NOMO-1 treated with DMSO at 0.1 percent for 48 hours (cell line): ENCODE measurements at regions not wholly inside any gene's neighbourhood (a gene's known extent, or its start where the extent isn't known, plus 50 kb on each side); places are given as distances from the start of the nearest gene placed in this dataset.

Source experiments
- DNase-seq: peaks from one replicate; lab custom pipeline; 2025; ENCODE audit not compliant: unreplicated experiment; lab: John Stamatoyannopoulos, UW

- DNase-seq = no peak
Measured at GRCh38 chr5:82620957-82621600, 342.9 kb upstream of the RPS23 start.

DNA sequence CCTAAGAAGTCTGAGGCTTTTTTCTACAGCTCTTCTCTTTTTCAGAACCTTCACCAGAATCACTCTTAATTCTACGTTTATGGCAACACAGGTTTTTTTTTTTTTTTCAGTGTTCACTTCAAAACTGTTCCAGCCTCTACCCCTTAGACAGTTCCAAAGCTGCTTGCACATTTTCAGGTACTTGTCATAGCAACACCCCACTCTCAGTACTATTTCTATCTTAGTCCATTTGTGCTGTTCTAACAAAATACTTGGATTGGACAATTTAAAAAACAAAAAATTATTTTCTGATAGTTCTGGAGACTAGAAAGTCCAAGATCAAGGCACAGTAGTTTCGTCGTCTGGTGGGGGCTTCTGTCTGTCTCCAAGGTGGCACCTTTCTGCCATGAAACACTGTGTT lies 340.9 kb upstream of the RPS23 start:
- no peak for DNase-seq

GRCh38 chr5:82614706-82615105 lies 336.6 kb upstream of the RPS23 start:
- DNase-seq = no peak

GRCh38 chr5:82613891-82614290 lies 335.7 kb upstream of the RPS23 start:
- no peak for DNase-seq

DNA sequence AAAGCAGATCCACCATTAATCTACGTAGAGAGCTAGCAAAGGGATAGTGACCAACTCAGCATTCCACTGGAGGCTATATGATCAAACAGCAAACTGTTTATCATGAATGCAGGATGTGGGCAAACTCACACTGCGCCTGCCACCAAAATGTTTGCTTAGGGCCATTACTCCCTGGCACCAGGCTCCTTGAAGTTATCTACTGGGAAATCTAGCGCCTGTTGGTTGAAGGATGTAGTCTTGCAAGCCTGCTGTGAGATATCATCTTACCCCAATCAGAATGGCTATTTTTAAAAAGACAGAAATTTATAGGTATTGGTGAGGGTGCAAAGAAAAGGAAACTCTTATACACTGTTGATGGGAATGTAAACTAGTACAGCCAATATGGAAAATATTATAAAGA lies 332.5 kb upstream of the RPS23 start:
- DNase-seq = no peak

- DNase-seq = no peak
Measured at GRCh38 chr5:82605441-82605973, 327.4 kb upstream of the RPS23 start.

DNA sequence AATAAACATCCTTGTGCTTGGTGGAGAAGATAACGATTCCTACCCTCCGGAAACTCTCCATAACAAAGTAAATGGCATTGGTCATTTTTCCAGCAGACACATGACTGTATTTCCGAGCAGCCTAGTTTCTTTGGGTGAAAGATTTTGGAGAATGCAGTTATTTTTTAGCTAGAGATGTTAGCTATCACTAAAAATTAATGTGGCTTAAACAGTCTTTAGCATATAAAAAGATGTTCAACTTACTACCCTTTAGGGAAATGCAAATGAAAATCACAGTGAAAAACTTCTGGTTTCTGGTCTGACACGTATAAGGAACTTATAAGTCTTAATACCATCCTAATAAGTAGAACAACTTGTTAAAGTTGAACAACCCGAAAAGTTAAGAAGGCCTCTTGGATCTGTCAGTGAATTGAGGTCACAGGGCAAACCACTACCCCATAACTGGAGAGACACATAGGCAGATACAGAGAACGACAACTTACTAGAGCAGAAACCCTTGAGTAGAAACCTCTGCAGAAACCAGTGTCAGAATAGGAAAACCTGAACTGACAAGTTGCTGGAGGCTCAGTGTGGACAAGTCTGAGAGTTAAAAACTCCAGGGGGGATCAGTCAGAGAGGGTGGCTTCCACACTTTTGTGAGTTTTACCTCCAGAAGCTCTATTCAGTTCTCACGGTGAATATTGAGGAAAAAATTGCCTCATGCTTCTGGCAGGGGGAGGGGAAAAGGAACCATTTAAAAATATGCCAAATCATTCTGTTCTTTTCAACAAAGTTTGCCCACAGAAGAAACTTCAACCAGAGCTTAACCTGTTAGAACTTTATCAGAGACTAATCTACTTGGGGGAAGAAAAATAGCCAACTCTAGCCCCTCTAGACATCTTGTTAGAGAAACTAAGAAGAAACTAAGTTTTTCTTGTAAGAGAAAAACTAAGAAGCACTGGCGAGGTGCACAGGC lies 325.2 kb upstream of the RPS23 start:
- peak; percentile 19 for DNase-seq

GRCh38 chr5:82601861-82602260 lies 323.7 kb upstream of the RPS23 start:
- no peak for DNase-seq

- no peak for DNase-seq
Measured at GRCh38 chr5:82601077-82601476, 322.9 kb upstream of the RPS23 start.

DNA sequence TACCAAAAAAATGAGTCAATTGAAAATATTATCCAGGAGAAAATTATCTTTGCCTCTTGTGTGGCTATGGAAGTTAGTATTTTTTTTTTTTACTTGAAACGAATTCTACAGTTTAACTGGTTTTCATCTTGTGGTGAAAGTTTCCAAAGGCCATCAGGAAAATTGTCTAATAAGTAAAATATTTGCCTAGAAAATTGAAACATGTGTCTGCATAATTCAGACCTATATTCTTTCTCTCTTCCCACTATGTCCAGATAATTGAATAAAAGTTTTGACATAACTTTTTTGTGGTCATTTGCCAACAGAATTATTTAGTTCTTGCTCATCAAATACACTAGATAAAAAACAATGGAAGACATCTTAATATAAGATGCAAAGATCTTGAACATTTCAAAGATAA lies 321.5 kb upstream of the RPS23 start:
- DNase-seq = no peak

DNA sequence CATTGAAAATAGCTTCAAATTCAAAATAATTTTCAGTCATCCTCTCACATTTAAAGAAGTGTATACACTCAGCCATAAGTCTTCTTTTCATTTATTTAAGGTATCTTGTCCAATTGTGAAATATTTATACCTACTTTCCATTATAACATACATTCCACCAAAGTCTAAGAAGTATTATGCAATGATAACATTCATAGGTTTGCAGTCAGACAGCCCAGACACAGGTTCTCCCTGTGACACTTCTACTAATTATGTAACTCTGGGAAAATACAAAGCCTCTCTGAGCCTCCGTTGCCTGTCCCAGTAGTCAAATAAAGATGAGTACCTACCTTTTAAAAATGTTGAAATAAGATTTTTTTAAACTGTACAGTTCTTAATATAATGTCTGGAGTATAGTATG lies 320.9 kb upstream of the RPS23 start:
- DNase-seq = no peak

- no peak for DNase-seq
Measured at GRCh38 chr5:82597437-82597836, 319.3 kb upstream of the RPS23 start.

- DNase-seq = no peak
Measured at GRCh38 chr5:82596451-82596850, 318.3 kb upstream of the RPS23 start.

- no peak for DNase-seq
Measured at GRCh38 chr5:82595113-82595512, 317.0 kb upstream of the RPS23 start.

- no peak for DNase-seq
Measured at GRCh38 chr5:82594097-82594496, 315.9 kb upstream of the RPS23 start.

DNA sequence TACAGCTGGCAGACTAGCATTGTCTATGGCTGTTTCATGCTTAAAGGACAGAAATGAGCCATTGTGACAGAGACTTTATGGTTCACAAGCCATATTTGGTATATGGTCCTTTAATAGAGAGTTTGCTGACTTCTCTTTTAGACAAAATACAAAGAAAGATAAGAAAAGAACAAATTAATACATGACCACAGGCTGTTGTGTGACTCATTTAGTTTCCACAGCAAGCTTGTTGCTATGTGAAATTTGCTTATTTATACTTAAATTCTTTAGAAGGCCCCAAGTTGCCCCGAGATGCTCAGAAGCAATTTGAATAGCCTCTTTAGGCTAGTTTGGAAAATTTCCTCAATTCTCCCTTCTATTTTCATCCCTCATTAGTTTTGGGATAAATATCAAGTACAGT lies 315.3 kb upstream of the RPS23 start:
- DNase-seq = no peak

DNA sequence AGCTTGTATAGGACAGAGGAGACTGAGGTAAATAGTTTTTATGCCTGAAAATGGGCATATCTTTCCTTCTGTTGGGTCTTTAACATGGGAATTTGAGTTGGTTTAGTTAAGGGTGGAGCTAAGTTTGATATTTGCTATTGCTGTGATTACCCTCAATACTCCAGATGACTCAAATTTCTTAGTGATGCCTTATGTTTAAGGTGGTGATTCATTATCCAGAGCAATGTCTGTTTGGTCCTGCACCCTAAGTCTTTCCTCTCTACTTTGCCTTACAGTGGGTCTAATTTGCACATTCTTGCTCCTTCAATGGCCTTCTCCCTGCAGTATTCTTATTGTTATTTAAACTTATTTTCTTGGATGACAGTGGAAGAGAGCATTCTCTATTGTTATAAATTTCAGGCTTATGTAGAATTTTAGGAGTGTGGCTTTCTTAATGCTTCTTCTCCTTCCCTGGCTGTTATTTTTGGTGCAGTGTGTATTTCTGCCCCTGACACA lies 312.9 kb upstream of the RPS23 start:
- no peak for DNase-seq

DNA sequence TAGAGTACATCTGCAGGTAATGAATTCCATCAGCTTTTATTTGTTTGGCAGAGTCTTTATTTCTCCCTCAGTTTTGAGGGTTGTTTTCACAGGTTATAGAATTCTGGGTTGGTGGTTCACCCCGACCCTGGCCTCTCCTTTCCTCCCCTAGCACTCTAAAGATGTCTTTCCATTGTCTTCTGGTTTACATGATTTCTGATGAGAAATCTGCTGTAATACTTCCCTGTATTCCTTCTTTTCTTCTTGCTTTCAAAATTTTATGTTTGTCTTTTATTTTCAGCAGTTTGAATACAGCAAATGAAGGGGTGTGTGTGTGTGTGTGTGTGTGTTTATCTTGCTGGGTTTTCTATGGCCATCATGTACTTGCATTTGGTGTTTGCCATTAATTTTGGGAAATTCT lies 312.0 kb upstream of the RPS23 start:
- no peak for DNase-seq

- DNase-seq = no peak
Measured at GRCh38 chr5:82586661-82587310, 308.6 kb upstream of the RPS23 start.

GRCh38 chr5:82586181-82586580 lies 308.0 kb upstream of the RPS23 start:
- DNase-seq = no peak

DNA sequence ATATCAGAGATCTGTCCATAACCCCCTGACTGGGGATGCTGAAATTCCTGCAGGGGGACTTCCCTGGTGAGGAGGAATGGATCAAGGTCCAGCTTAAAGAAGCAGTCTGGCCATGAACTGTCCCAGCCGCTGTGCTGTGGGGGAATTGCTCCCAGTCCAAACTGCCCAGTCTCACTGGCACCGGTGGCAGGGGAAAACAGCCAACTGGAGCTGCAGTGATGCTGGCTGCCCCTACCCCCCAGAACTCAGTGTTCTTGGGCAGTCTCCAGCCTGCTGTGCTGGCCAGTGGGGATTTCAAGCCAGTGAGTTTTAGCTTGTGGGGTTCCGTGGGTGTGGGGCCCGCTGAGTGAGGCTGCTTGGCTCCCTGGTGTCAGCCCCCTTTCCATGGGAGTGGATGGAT lies 306.5 kb upstream of the RPS23 start:
- DNase-seq = no peak
